Keratinocyte (primary cell): ENCODE measurements at regions not wholly inside any gene's neighbourhood (a gene's known extent, or its start where the extent isn't known, plus 50 kb on each side); places are given as distances from the start of the nearest gene placed in this dataset.

ENCODE experiments used
- DNase-seq: peaks from one replicate; pipeline ENCODE4 v3.0.0-alpha.2; 2011; ENCODE audit warnings: low read depth, missing footprints, low spot score
- FAIRE-seq: peaks from 2 replicates; lab custom pipeline; 2011; peaks lifted over from hg19 to GRCh38; lab: Jason Lieb, UNC
- H2AFZ ChIP-seq: 2 replicates; pipeline ENCODE4 v1.6.0; 2012; ENCODE audit warnings: low read length, control low read depth, inconsistent platforms; ENCODE audit not compliant: control insufficient read depth
- H3K27ac ChIP-seq: 2 replicates; pipeline ENCODE4 v1.5.1; 2011; ENCODE audit warnings: low read length; ENCODE audit not compliant: control insufficient read depth, insufficient read depth
- H3K27me3 ChIP-seq: 3 replicates; pipeline ENCODE4 v1.6.0; 2011; ENCODE audit warnings: low read length; ENCODE audit not compliant: control insufficient read depth, insufficient read depth; ENCODE audit errors: extremely low read depth
- H3K36me3 ChIP-seq, 2 experiments: 2 replicates in 1 of 2; 3 replicates in 1 of 2; pipeline ENCODE4 v1.5.1; 2011; ENCODE audit warnings: low read length in 2 of 2, mild to moderate bottlenecking in 1 of 2; ENCODE audit not compliant: control insufficient read depth in 2 of 2, insufficient read depth in 2 of 2; ENCODE audit errors: extremely low read depth in 1 of 2
- H3K4me1 ChIP-seq: 3 replicates; pipeline ENCODE4 v1.5.1; 2011; ENCODE audit warnings: low read length; ENCODE audit not compliant: control insufficient read depth, insufficient read depth; ENCODE audit errors: extremely low read depth
- H3K4me2 ChIP-seq: 3 replicates; pipeline ENCODE4 v1.6.0; 2011; ENCODE audit warnings: low read depth, low read length; ENCODE audit not compliant: control insufficient read depth, insufficient read depth; ENCODE audit errors: extremely low read depth
- H3K4me3 ChIP-seq, 3 experiments: fragments of 200-600 bp in 1 of 3; sonication (generic) in 1 of 3; 2 replicates in 2 of 3; 3 replicates in 1 of 3; pipeline ENCODE4 v1.5.1; 2011 to 2016; ENCODE audit warnings: low read length in 3 of 3, mild to moderate bottlenecking in 3 of 3, control low read depth in 2 of 3, inconsistent platforms in 1 of 3, low read depth in 1 of 3, mixed read lengths in 1 of 3, mixed run types in 1 of 3, moderate library complexity in 1 of 3; ENCODE audit not compliant: control insufficient read depth in 2 of 3, insufficient read depth in 2 of 3; ENCODE audit errors: extremely low read depth in 1 of 3
- H3K79me2 ChIP-seq: 2 replicates; pipeline ENCODE4 v1.6.0; 2012; ENCODE audit warnings: low read length; ENCODE audit not compliant: control insufficient read depth, insufficient read depth
- H3K9ac ChIP-seq: 3 replicates; pipeline ENCODE4 v1.6.0; 2011; ENCODE audit warnings: low read length; ENCODE audit not compliant: control insufficient read depth, insufficient read depth; ENCODE audit errors: extremely low read depth
- H3K9me1 ChIP-seq: 3 replicates; pipeline ENCODE4 v1.6.0; 2011; ENCODE audit warnings: low read length; ENCODE audit not compliant: control insufficient read depth, insufficient read depth; ENCODE audit errors: extremely low read depth
- H3K9me3 ChIP-seq: 2 replicates; pipeline ENCODE4 v1.5.1; 2012; ENCODE audit warnings: low read depth, low read length; ENCODE audit not compliant: control insufficient read depth
- H4K20me1 ChIP-seq: 3 replicates; pipeline ENCODE4 v1.6.0; 2011; ENCODE audit warnings: low read length; ENCODE audit not compliant: control insufficient read depth, insufficient read depth; ENCODE audit errors: extremely low read depth
- EZH2 ChIP-seq: IDR thresholded peaks from one replicate; pipeline ENCODE4 v1.6.1; 2012; ENCODE audit warnings: inconsistent platforms, mild to moderate bottlenecking, low read length, moderate library complexity
- dilution Hi-C: fragments of 300-500 bp; cut with MboI; formaldehyde crosslinking; loops from one replicate; pipeline ENCODE4 v1.7.0; 2020; ENCODE audit warnings: low sequenced_read_pairs; ENCODE audit not compliant: extremely low pct_ligation_motif_present
- TF ChIP-seq, protein P1 (sequence below), 3 experiments: IDR thresholded peaks in 1 of 3; conservative IDR thresholded peaks in 1 of 3; optimal IDR thresholded peaks in 1 of 3; 2 replicates in 2 of 3; 3 replicates in 1 of 3; pipeline versions ENCODE3 to v1.5.1; 2011; ENCODE audit warnings: low read length in 3 of 3, mild to moderate bottlenecking in 3 of 3, moderate library complexity in 2 of 3, control low read depth in 1 of 3, inconsistent platforms in 1 of 3; ENCODE audit not compliant: insufficient read depth in 2 of 3; ENCODE audit errors: extremely low read depth in 1 of 3

- H3K4me1 ChIP-seq: no peaks in the 10 kb centered on the region
- no peaks in the 10 kb centered on the region for H3K9me1 ChIP-seq
- no peak overlapping the region for H2AFZ ChIP-seq
- H3K27me3 ChIP-seq: no peaks in the 10 kb centered on the region
- TF ChIP-seq, protein P1, sequence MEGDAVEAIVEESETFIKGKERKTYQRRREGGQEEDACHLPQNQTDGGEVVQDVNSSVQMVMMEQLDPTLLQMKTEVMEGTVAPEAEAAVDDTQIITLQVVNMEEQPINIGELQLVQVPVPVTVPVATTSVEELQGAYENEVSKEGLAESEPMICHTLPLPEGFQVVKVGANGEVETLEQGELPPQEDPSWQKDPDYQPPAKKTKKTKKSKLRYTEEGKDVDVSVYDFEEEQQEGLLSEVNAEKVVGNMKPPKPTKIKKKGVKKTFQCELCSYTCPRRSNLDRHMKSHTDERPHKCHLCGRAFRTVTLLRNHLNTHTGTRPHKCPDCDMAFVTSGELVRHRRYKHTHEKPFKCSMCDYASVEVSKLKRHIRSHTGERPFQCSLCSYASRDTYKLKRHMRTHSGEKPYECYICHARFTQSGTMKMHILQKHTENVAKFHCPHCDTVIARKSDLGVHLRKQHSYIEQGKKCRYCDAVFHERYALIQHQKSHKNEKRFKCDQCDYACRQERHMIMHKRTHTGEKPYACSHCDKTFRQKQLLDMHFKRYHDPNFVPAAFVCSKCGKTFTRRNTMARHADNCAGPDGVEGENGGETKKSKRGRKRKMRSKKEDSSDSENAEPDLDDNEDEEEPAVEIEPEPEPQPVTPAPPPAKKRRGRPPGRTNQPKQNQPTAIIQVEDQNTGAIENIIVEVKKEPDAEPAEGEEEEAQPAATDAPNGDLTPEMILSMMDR (optimal IDR thresholded peaks at IDR 0.05 in 1 of 3, IDR thresholded peaks at IDR 0.05 in 1 of 3, conservative IDR thresholded peaks at IDR 0.05 in 1 of 3; ENCODE audit: extremely low read depth in 1 of 3, insufficient read depth in 2 of 3, low read length in 3 of 3): no peak
- TF ChIP-seq EZH2: no peak
- no peaks in the 10 kb centered on the region for H3K36me3 ChIP-seq
- H4K20me1 ChIP-seq: no peaks in the 10 kb centered on the region
- H3K79me2 ChIP-seq: no peaks in the 10 kb centered on the region
- H3K4me2 ChIP-seq: no peak overlapping the region
- FAIRE-seq (no peak), DNase-seq (no peak)
- H3K27ac ChIP-seq: no peak overlapping the region
- H3K9ac ChIP-seq: no peak overlapping the region
- H3K9me3 ChIP-seq: no peaks in the 10 kb centered on the region
- no peak overlapping the region for H3K4me3 ChIP-seq
- dilution Hi-C loops: no loop called here
These were observed 440.4 kb upstream of the MEX3C start for GRCh38 chr18:51637881-51638280.

DNA sequence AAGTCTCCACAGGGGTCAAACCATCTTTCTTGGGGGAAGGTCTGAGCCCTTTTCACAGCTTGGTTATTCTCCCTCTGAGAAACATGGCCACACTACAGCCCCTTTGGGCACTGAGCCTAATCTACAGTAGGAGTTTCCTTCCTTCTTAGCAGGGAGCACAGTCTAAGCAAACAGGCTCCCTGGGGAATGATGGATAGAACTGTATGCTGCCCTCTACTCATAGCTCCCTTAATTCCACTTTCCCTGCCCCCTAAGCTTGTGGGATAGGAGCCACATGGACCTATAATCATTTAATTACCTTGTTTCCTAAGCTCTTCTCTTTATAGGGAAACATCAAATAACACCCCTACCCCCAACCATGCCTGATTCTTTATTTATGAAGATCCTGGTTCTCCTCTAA, 442.1 kb upstream of the MEX3C start:
- Histone ChIP-seq H3K79me2 (no peaks in the 10 kb centered on the region), H3K36me3 (no peaks in the 10 kb centered on the region), H4K20me1 (no peaks in the 10 kb centered on the region), H3K4me1 (no peaks in the 10 kb centered on the region), H3K27me3 (no peaks in the 10 kb centered on the region), H3K27ac (no peak overlapping the region), H3K4me3 (no peak overlapping the region), H3K4me2 (no peak overlapping the region), H3K9me1 (no peaks in the 10 kb centered on the region), H3K9me3 (no peaks in the 10 kb centered on the region), H2AFZ (no peak overlapping the region), H3K9ac (no peak overlapping the region)
- dilution Hi-C loops: no loop called here
- FAIRE-seq (no peak), DNase-seq (no peak)
- TF ChIP-seq, protein P1 (optimal IDR thresholded peaks at IDR 0.05 in 1 of 3, IDR thresholded peaks at IDR 0.05 in 1 of 3, conservative IDR thresholded peaks at IDR 0.05 in 1 of 3; ENCODE audit: extremely low read depth in 1 of 3, insufficient read depth in 2 of 3, low read length in 3 of 3): no peak
- TF ChIP-seq EZH2: no peak
